Mesenchymal stem cell (in vitro differentiated cells and primary cell): ENCODE measurements at regions not wholly inside any gene's neighbourhood (a gene's known extent, or its start where the extent isn't known, plus 50 kb on each side); places are given as distances from the start of the nearest gene placed in this dataset.

Experiments
- DNase-seq: peaks from one replicate; pipeline ENCODE4 v3.0.0-alpha.2; 2013
- H2AFZ ChIP-seq: one replicate; pipeline ENCODE4 v1.6.1; 2013; ENCODE audit warnings: low read depth, mild to moderate bottlenecking, control low read depth, inconsistent platforms, low read length, moderate library complexity
- H2AK5ac ChIP-seq: 2 replicates; pipeline ENCODE4 v1.6.1; 2013; ENCODE audit warnings: low read length, moderate library complexity, mild to moderate bottlenecking, inconsistent platforms; ENCODE audit not compliant: severe bottlenecking
- H2BK120ac ChIP-seq: one replicate; pipeline ENCODE4 v1.6.1; 2013; ENCODE audit warnings: low read depth, mild to moderate bottlenecking, inconsistent platforms, low read length, moderate library complexity
- H2BK12ac ChIP-seq, 2 experiments: one replicate each; pipeline ENCODE4 v1.6.1; 2013; ENCODE audit warnings: inconsistent platforms in 2 of 2, low read length in 2 of 2, mild to moderate bottlenecking in 2 of 2, moderate library complexity in 2 of 2, control low read depth in 1 of 2
- H2BK15ac ChIP-seq: one replicate; pipeline ENCODE4 v1.6.1; 2013; ENCODE audit warnings: mild to moderate bottlenecking, low read depth, inconsistent platforms; ENCODE audit not compliant: poor library complexity, severe bottlenecking
- H2BK5ac ChIP-seq: 2 replicates; pipeline ENCODE4 v1.6.1; 2013; ENCODE audit warnings: low read depth, mild to moderate bottlenecking, low read length, control low read depth, inconsistent platforms; ENCODE audit not compliant: poor library complexity, severe bottlenecking
- H3K14ac ChIP-seq, 2 experiments: one replicate each; pipeline ENCODE4 v1.6.1; 2013; ENCODE audit warnings: inconsistent platforms in 2 of 2, low read length in 2 of 2, control low read depth in 1 of 2, mild to moderate bottlenecking in 1 of 2, moderate library complexity in 1 of 2
- H3K18ac ChIP-seq, 2 experiments: one replicate each; pipeline ENCODE4 v1.6.1; 2013; ENCODE audit warnings: inconsistent platforms in 2 of 2, low read length in 2 of 2, control low read depth in 1 of 2, low read depth in 1 of 2, mild to moderate bottlenecking in 1 of 2
- H3K23ac ChIP-seq, 2 experiments: one replicate each; pipeline ENCODE4 v1.6.1; 2013; ENCODE audit warnings: inconsistent platforms in 2 of 2, low read length in 2 of 2, mild to moderate bottlenecking in 2 of 2, moderate library complexity in 2 of 2, control low read depth in 1 of 2
- H3K27ac ChIP-seq: 2 replicates; pipeline ENCODE4 v1.5.1; 2013; ENCODE audit warnings: mild to moderate bottlenecking, moderate library complexity, low read length, control low read depth, inconsistent platforms; ENCODE audit not compliant: poor library complexity, severe bottlenecking
- H3K27me3 ChIP-seq, 2 experiments: 2 replicates each; pipeline versions ENCODE4 v1.6.1 to v1.7.0; 2013; ENCODE audit warnings: low read length in 2 of 2, mild to moderate bottlenecking in 2 of 2, moderate library complexity in 2 of 2, control low read depth in 1 of 2, inconsistent platforms in 1 of 2; ENCODE audit not compliant: control insufficient read depth in 1 of 2, insufficient read depth in 1 of 2
- H3K36me3 ChIP-seq, 2 experiments: 2 replicates each; pipeline versions ENCODE4 v1.6.1 to v1.7.0; 2013; ENCODE audit warnings: low read length in 2 of 2, control low read depth in 1 of 2, inconsistent platforms in 1 of 2, low read depth in 1 of 2, mild to moderate bottlenecking in 1 of 2; ENCODE audit not compliant: insufficient read depth in 2 of 2, control insufficient read depth in 1 of 2
- H3K4ac ChIP-seq, 2 experiments: one replicate each; pipeline ENCODE4 v1.6.1; 2013; ENCODE audit warnings: inconsistent platforms in 2 of 2, low read length in 2 of 2, mild to moderate bottlenecking in 2 of 2, moderate library complexity in 2 of 2, control low read depth in 1 of 2, low read depth in 1 of 2
- H3K4me1 ChIP-seq: 2 replicates; pipeline ENCODE4 v1.6.1; 2013; ENCODE audit warnings: low read depth, low read length, control low read depth; ENCODE audit not compliant: control insufficient read depth, insufficient read depth
- H3K4me2 ChIP-seq: 2 replicates; pipeline ENCODE4 v1.6.1; 2013; ENCODE audit warnings: low read length, mild to moderate bottlenecking, inconsistent platforms; ENCODE audit not compliant: poor library complexity, severe bottlenecking
- H3K4me3 ChIP-seq, 2 experiments: 2 replicates each; pipeline versions ENCODE4 v1.5.1 to v1.7.0; 2013; ENCODE audit warnings: low read length in 2 of 2, mild to moderate bottlenecking in 2 of 2, control low read depth in 1 of 2, low read depth in 1 of 2; ENCODE audit not compliant: insufficient read depth in 1 of 2
- H3K79me1 ChIP-seq: replicated peaks from 2 replicates; pipeline ENCODE4 v1.6.1; 2013; ENCODE audit warnings: mild to moderate bottlenecking, control low read depth, low read length, inconsistent platforms; ENCODE audit not compliant: poor library complexity, severe bottlenecking
- H3K9ac ChIP-seq: 2 replicates; pipeline ENCODE4 v1.7.0; 2013; ENCODE audit warnings: mild to moderate bottlenecking, low read length, moderate library complexity
- H3K9me3 ChIP-seq: 2 replicates; pipeline ENCODE4 v1.7.0; 2013; ENCODE audit warnings: mild to moderate bottlenecking, low read length; ENCODE audit not compliant: control insufficient read depth
- H4K8ac ChIP-seq: one replicate; pipeline ENCODE4 v1.6.1; 2013; ENCODE audit warnings: inconsistent platforms, mild to moderate bottlenecking, low read length, moderate library complexity
- H4K91ac ChIP-seq: one replicate; pipeline ENCODE4 v1.6.1; 2013; ENCODE audit warnings: mild to moderate bottlenecking, low read length, inconsistent platforms
- WGBS: methylation state at CpG from one replicate; pipeline ENCODE4 v1.1.7; 2013; ENCODE audit warnings: mixed read lengths; 5-methylcytosine and 5-hydroxymethylcytosine counted together

GRCh38 chr13:111550062-111550461 lies 229.6 kb downstream of the TEX29 start:
- no peak overlapping the region for H3K9ac ChIP-seq
- H3K18ac ChIP-seq = no peak overlapping the region
- H3K79me1 ChIP-seq = no peaks in the 10 kb centered on the region
- no peaks in the 10 kb centered on the region for H3K4me1 ChIP-seq
- no peak overlapping the region for H2BK5ac ChIP-seq
- H4K91ac ChIP-seq = no peak overlapping the region
- H3K36me3 ChIP-seq = no peaks in the 10 kb centered on the region
- no peak for DNase-seq
- no peak overlapping the region for H3K14ac ChIP-seq
- H3K27me3 ChIP-seq = no peaks in the 10 kb centered on the region
- peaks cover 5% of the 10 kb centered on the region for H3K9me3 ChIP-seq
- no peak overlapping the region for H2BK12ac ChIP-seq
- no peak overlapping the region for H3K4ac ChIP-seq
- no peak overlapping the region for H4K8ac ChIP-seq
- H3K4me3 ChIP-seq = no peak overlapping the region
- H3K23ac ChIP-seq = no peak overlapping the region
- H2BK120ac ChIP-seq = no peak overlapping the region
- no peak overlapping the region for H2BK15ac ChIP-seq
- no peak overlapping the region for H2AK5ac ChIP-seq
- H3K4me2 ChIP-seq = no peak overlapping the region
- no peak overlapping the region for H2AFZ ChIP-seq
- no peak overlapping the region for H3K27ac ChIP-seq

- Histone ChIP-seq H3K9me3 (no peaks in the 10 kb centered on the region), H3K23ac (no peak overlapping the region), H3K4me1 (no peaks in the 10 kb centered on the region), H3K4ac (no peak overlapping the region), H3K9ac (no peak overlapping the region), H2BK5ac (no peak overlapping the region), H3K4me3 (no peak overlapping the region), H2BK120ac (no peak overlapping the region), H2AFZ (no peak overlapping the region), H3K27ac (no peak overlapping the region), H2AK5ac (no peak overlapping the region), H2BK15ac (no peak overlapping the region), H3K79me1 (no peaks in the 10 kb centered on the region), H3K18ac (no peak overlapping the region), H3K14ac (no peak overlapping the region), H2BK12ac (no peak overlapping the region), H3K27me3 (no peaks in the 10 kb centered on the region), H4K91ac (no peak overlapping the region), H3K36me3 (no peaks in the 10 kb centered on the region), H4K8ac (no peak overlapping the region), H3K4me2 (no peak overlapping the region)
- 66% methylated on average over 5 of the region's 5 CpGs for WGBS
- DNase-seq = no peak
Measured at GRCh38 chr13:111551204-111551820, 230.9 kb downstream of the TEX29 start.

- 93% methylated on average over 9 of the region's 10 CpGs for WGBS
- H3K27ac ChIP-seq = no peak overlapping the region
- H2AK5ac ChIP-seq = no peak overlapping the region
Measured at GRCh38 chr13:111552891-111553655, 232.6 kb downstream of the TEX29 start.

GRCh38 chr13:111554539-111555267 lies 234.3 kb downstream of the TEX29 start:
- H3K14ac ChIP-seq = no peak overlapping the region
- no peak overlapping the region for H2AFZ ChIP-seq
- H2BK5ac ChIP-seq = no peak overlapping the region
- no peak overlapping the region for H2BK12ac ChIP-seq
- H3K79me1 ChIP-seq = no peaks in the 10 kb centered on the region
- no peak overlapping the region for H2BK15ac ChIP-seq
- H3K27ac ChIP-seq = no peak overlapping the region
- no peak overlapping the region for H3K9ac ChIP-seq
- no peaks in the 10 kb centered on the region for H3K9me3 ChIP-seq
- H4K8ac ChIP-seq = no peak overlapping the region
- H3K4me3 ChIP-seq = no peak overlapping the region
- no peak overlapping the region for H2BK120ac ChIP-seq
- H4K91ac ChIP-seq = no peak overlapping the region
- peaks cover 2% of the 10 kb centered on the region for H3K4me1 ChIP-seq
- H3K23ac ChIP-seq = no peak overlapping the region
- no peak overlapping the region for H2AK5ac ChIP-seq
- no peaks in the 10 kb centered on the region for H3K36me3 ChIP-seq
- H3K4ac ChIP-seq = no peak overlapping the region
- H3K4me2 ChIP-seq = no peak overlapping the region
- whole genome bisulfite sequencing = 82% methylated on average over 14 of the region's 16 CpGs
- H3K27me3 ChIP-seq = no peaks in the 10 kb centered on the region
- DNase-seq = no peak
- H3K18ac ChIP-seq = no peak overlapping the region

More at GRCh38 chr13:111552891-111553655, 232.6 kb downstream of the TEX29 start:
- Histone ChIP-seq H4K91ac (no peak overlapping the region), H3K23ac (no peak overlapping the region), H3K18ac (no peak overlapping the region), H2BK15ac (no peak overlapping the region), H3K4me2 (no peak overlapping the region), H3K36me3 (no peaks in the 10 kb centered on the region), H3K27me3 (no peaks in the 10 kb centered on the region), H4K8ac (no peak overlapping the region), H2BK12ac (no peak overlapping the region), H2BK120ac (no peak overlapping the region), H3K9me3 (no peaks in the 10 kb centered on the region), H3K14ac (no peak overlapping the region), H3K4me3 (no peak overlapping the region), H3K4me1 (no peaks in the 10 kb centered on the region), H2AFZ (no peak overlapping the region), H3K4ac (no peak overlapping the region), H2BK5ac (no peak overlapping the region), H3K79me1 (no peaks in the 10 kb centered on the region), H3K9ac (no peak overlapping the region)
- no peak for DNase-seq
